ENCODE measurements at regions not wholly inside any gene's neighbourhood (a gene's known extent, or its start where the extent isn't known, plus 50 kb on each side); places are given as distances from the start of the nearest gene placed in this dataset.

DNA sequence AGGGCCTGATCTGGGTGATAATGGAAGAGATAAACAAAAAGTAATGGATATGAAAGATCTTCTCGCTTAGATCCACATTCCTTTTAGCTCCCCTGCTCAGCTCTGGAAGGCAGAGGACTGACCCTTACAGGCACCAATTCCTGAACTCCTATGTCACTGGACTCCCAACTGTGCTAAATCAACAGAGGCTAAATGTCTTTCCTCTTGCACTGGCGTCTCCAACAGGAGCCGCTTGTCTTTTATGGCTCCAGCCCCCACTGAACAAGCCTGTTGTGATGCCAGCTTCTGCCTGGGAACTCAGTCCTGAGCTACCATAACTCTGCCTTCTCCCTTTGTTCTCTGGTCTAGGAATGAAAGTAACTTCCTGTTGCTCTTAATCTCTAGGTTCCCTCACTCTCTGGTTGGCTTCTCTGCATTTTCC lies 142.1 kb upstream of the COL11A1 start:
- TF ChIP-seq, protein P1, sequence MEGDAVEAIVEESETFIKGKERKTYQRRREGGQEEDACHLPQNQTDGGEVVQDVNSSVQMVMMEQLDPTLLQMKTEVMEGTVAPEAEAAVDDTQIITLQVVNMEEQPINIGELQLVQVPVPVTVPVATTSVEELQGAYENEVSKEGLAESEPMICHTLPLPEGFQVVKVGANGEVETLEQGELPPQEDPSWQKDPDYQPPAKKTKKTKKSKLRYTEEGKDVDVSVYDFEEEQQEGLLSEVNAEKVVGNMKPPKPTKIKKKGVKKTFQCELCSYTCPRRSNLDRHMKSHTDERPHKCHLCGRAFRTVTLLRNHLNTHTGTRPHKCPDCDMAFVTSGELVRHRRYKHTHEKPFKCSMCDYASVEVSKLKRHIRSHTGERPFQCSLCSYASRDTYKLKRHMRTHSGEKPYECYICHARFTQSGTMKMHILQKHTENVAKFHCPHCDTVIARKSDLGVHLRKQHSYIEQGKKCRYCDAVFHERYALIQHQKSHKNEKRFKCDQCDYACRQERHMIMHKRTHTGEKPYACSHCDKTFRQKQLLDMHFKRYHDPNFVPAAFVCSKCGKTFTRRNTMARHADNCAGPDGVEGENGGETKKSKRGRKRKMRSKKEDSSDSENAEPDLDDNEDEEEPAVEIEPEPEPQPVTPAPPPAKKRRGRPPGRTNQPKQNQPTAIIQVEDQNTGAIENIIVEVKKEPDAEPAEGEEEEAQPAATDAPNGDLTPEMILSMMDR (IDR thresholded peaks at IDR 0.05; ENCODE audit: control insufficient read depth, insufficient read depth, low read depth, low read length, missing control alignments): no peak
- no peak overlapping the region for H3K4me3 ChIP-seq (ENCODE audit: control insufficient read depth, low read depth, low read length)
- DNase-seq (ENCODE audit: low read depth): no peak

DNA sequence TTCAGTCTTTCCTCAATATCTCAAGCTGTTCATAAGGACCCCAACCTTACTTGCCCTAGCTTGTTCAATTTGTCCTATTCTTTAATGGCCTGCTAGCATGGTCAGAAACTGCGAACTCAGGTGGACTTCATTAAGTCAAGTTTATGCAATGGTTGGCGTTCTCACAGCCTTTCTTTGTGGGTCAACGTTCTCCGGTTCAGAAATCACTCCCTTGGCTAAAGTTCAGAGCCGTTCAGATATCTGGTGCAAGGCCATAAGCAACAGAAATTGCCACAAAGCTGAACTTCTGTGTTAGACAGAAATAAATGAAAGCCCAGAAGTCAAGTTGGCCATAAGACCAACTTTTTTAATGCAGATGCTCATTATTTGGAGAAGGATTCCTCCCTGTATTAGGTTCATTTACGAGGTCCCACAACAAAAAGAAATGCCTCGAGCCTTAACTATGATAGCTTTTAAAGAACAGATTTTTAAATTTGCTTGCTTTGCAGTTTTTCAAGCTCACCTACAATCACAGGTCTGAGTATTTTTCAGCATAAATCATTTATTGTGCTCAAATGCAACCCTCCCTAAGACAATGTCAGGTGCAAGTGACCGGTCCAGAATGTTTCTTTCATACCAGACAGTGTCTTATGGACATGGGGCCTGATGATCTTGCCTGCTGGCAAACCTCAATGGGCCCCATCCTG lies 140.2 kb upstream of the COL11A1 start:
- H3K4me3 ChIP-seq (ENCODE audit: control insufficient read depth, low read depth, low read length): no peak overlapping the region
- TF ChIP-seq, protein P1 (IDR thresholded peaks at IDR 0.05; ENCODE audit: control insufficient read depth, insufficient read depth, low read depth, low read length, missing control alignments): no peak
- no peak for DNase-seq (ENCODE audit: low read depth)

DNA sequence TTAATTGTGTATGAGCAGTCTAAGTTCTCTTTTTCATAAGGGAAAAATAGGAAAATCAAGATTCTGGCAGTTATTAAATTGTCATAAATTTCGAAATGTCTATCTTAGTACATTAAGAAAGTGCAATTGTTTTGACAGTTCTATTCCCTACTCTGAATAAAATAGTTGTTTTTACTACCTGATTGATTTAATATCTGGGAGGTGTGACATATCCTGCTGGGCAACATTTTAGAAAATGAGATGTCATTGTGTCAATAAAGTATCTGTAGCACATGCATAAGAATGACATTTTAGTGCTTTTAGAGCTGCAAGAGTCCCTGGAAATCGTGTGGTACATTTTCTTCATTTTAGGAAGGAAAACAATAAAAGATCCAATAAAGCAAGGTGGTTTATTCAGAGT lies 139.2 kb upstream of the COL11A1 start:
- TF ChIP-seq, protein P1 (IDR thresholded peaks at IDR 0.05; ENCODE audit: control insufficient read depth, insufficient read depth, low read depth, low read length, missing control alignments): no peak
- H3K4me3 ChIP-seq (ENCODE audit: control insufficient read depth, low read depth, low read length): no peak overlapping the region
- DNase-seq (ENCODE audit: low read depth): no peak

DNA sequence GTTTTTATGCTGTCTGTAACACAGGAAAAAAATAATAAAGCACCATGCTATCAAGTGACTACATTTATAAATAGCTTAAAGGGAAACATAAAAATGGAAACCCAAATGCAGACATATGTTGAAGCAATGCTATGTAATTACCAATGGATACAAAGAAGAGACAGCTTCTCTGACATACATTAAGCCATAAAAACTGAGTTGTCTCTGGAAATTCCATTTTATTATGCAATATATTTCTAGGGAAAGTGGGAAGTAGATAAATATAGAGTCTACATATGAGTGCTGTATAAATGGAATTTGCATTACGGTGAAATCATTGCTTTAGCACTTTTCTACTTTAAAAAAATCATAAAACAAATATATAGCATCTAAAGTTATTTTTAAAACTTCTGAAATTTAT lies 135.2 kb upstream of the COL11A1 start:
- no peak for DNase-seq (ENCODE audit: low read depth)
- TF ChIP-seq, protein P1 (IDR thresholded peaks at IDR 0.05; ENCODE audit: control insufficient read depth, insufficient read depth, low read depth, low read length, missing control alignments): no peak
- H3K4me3 ChIP-seq (ENCODE audit: control insufficient read depth, low read depth, low read length): no peak overlapping the region

DNA sequence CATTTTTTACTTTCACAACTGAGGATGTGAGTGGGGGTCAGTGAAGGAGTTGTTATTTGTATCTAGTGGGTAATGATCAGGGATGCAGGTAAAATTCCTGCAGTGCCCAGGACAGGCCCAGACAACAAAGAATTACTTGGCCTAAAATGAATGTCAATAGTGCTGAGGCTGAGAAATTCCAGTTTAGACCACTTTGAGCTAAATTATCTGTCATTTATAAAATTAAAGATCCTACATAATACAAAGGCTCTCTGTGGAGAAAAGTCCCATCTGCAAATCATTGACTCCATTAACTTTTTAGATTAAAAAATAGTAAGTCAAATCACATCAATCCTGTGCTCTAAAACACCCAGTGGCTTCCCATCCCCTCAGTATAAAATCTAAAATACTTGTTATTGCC lies 130.7 kb upstream of the COL11A1 start:
- TF ChIP-seq, protein P1 (IDR thresholded peaks at IDR 0.05; ENCODE audit: control insufficient read depth, insufficient read depth, low read depth, low read length, missing control alignments): no peak
- no peak overlapping the region for H3K4me3 ChIP-seq (ENCODE audit: control insufficient read depth, low read depth, low read length)

DNA sequence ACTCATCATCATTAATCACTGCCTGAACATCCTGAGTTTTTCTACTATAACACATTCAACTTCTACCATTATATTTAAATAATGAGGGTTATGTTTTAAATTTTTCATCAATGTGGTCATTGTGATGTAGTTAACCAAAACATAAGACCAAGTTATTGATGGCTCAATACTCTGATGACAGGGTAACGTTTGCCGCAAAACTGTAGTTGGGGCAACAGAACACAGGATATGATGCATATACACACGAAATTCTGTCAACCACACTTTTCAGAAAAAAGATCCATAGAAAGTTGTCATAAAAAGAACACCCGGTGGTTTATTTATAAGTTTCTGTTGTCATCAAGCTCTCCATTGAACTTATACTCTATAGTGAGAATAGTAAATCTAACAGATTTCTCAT lies 121.7 kb upstream of the COL11A1 start:
- no peak for DNase-seq (ENCODE audit: low read depth)
- TF ChIP-seq, protein P1 (IDR thresholded peaks at IDR 0.05; ENCODE audit: control insufficient read depth, insufficient read depth, low read depth, low read length, missing control alignments): no peak
- no peak overlapping the region for H3K4me3 ChIP-seq (ENCODE audit: control insufficient read depth, low read depth, low read length)

More for the DNA sequence above, 130.7 kb upstream of the COL11A1 start:
- DNase-seq (ENCODE audit: low read depth): no peak

Data from AG09309 (cell line).